ENCODE measurements at regions not wholly inside any gene's neighbourhood (a gene's known extent, or its start where the extent isn't known, plus 50 kb on each side); places are given as distances from the start of the nearest gene placed in this dataset.

GRCh38 chr3:192042116-192042515 is 581.2 kb downstream of the PYDC2 start:
- no peak for TF ChIP-seq POLR2A (IDR thresholded peaks at IDR 0.05)
- TF ChIP-seq POLR2AphosphoS5 (IDR thresholded peaks at IDR 0.05), result no peak

Data from transverse colon (tissue), 3 donors.